ENCODE measurements at regions not wholly inside any gene's neighbourhood (a gene's known extent, or its start where the extent isn't known, plus 50 kb on each side); places are given as distances from the start of the nearest gene placed in this dataset.
"Not testable (repeated sequence)": the region's sequence is repeated elsewhere in the genome, so short reads cannot be mapped to it uniquely, and the experiment has no call there.

GRCh38 chr9:73046769-73047168, 93.9 kb upstream of the ALDH1A1 start:
- no peaks in the 10 kb centered on the region for H3K9me3 ChIP-seq (ENCODE audit: control insufficient read depth, insufficient read depth, low read depth, low read length)
- H3K4me1 ChIP-seq (ENCODE audit: control insufficient read depth, insufficient read depth, low read length), result no peaks in the 10 kb centered on the region
- no peak for ATAC-seq
- no peak for DNase-seq (ENCODE audit: low read depth, low spot score)
- no peak overlapping the region for H3K4me3 ChIP-seq (ENCODE audit: low read depth in 2 of 2, low read length in 2 of 2)
- no peak overlapping the region for H3K27ac ChIP-seq (ENCODE audit: low read length)
- no peak for TF ChIP-seq CTCF (IDR thresholded peaks at IDR 0.05)
- no peak for TF ChIP-seq REST (IDR thresholded peaks at IDR 0.05; ENCODE audit: insufficient read depth in 1 of 2, low read depth in 2 of 2, low read length in 1 of 2)
- no peak for TF ChIP-seq TCF7L2 (IDR thresholded peaks at IDR 0.05; ENCODE audit: low read depth, low read length)
- TF ChIP-seq POLR2AphosphoS5 (IDR thresholded peaks at IDR 0.05; ENCODE audit: low read depth, low read length), result no peak
- CTCF ChIA-PET, result no interaction called here
- intact Hi-C loops (cut with micrococcal nuclease; ENCODE audit: unreplicated experiment) (no loop called here), in situ Hi-C loops (cut with HindIII; ENCODE audit: low pct_unique_long_range_greater_than_20kb, low sequenced_read_pairs) (no loop called here)
- H3K36me3 ChIP-seq (ENCODE audit: control insufficient read depth, insufficient read depth, low read length), result no peaks in the 10 kb centered on the region
- no peaks in the 10 kb centered on the region for H3K27me3 ChIP-seq (ENCODE audit: control insufficient read depth, insufficient read depth, low read length)
- POLR2A ChIA-PET, result no interaction called here
- no TSS peak for BruUV-seq (replicated peaks)

GRCh38 chr9:73044776-73045175, 91.9 kb upstream of the ALDH1A1 start:
- H3K36me3 ChIP-seq (ENCODE audit: control insufficient read depth, insufficient read depth, low read length); CTCF ChIA-PET; ATAC-seq; POLR2A ChIA-PET; intact Hi-C loops (cut with micrococcal nuclease; ENCODE audit: unreplicated experiment); in situ Hi-C loops (cut with HindIII; ENCODE audit: low pct_unique_long_range_greater_than_20kb, low sequenced_read_pairs); H3K27me3 ChIP-seq (ENCODE audit: control insufficient read depth, insufficient read depth, low read length); H3K4me3 ChIP-seq (ENCODE audit: low read depth in 2 of 2, low read length in 2 of 2); H3K4me1 ChIP-seq (ENCODE audit: control insufficient read depth, insufficient read depth, low read length); BruUV-seq (replicated peaks); H3K9me3 ChIP-seq (ENCODE audit: control insufficient read depth, insufficient read depth, low read depth, low read length); H3K27ac ChIP-seq (ENCODE audit: low read length); DNase-seq (ENCODE audit: low read depth, low spot score): not testable (repeated sequence)

GRCh38 chr9:73042155-73042554, 89.3 kb upstream of the ALDH1A1 start:
- in situ Hi-C loops (cut with HindIII; ENCODE audit: low pct_unique_long_range_greater_than_20kb, low sequenced_read_pairs), result no loop called here
- DNase-seq (ENCODE audit: low read depth, low spot score), result no peak

More at GRCh38 chr9:73042155-73042554, 89.3 kb upstream of the ALDH1A1 start:
- Histone ChIP-seq H3K4me1 (ENCODE audit: control insufficient read depth, insufficient read depth, low read length) (no peaks in the 10 kb centered on the region), H3K27me3 (ENCODE audit: control insufficient read depth, insufficient read depth, low read length) (no peaks in the 10 kb centered on the region), H3K27ac (ENCODE audit: low read length) (no peak overlapping the region), H3K4me3 (ENCODE audit: low read depth in 2 of 2, low read length in 2 of 2) (no peak overlapping the region), H3K36me3 (ENCODE audit: control insufficient read depth, insufficient read depth, low read length) (no peaks in the 10 kb centered on the region), H3K9me3 (ENCODE audit: control insufficient read depth, insufficient read depth, low read depth, low read length) (no peaks in the 10 kb centered on the region)
- ChIA-PET POLR2A (no interaction called here), CTCF (no interaction called here)
- intact Hi-C loops (cut with micrococcal nuclease; ENCODE audit: unreplicated experiment), result no loop called here
- ATAC-seq, result no peak
- TF ChIP-seq CTCF (IDR thresholded peaks at IDR 0.05) (no peak), POLR2AphosphoS5 (IDR thresholded peaks at IDR 0.05; ENCODE audit: low read depth, low read length) (no peak), REST (IDR thresholded peaks at IDR 0.05; ENCODE audit: insufficient read depth in 1 of 2, low read depth in 2 of 2, low read length in 1 of 2) (no peak), TCF7L2 (IDR thresholded peaks at IDR 0.05; ENCODE audit: low read depth, low read length) (no peak), SIN3A (IDR thresholded peaks at IDR 0.05; ENCODE audit: borderline replicate concordance, insufficient read depth, low read depth, low read length) (no peak)
- no TSS peak for BruUV-seq (replicated peaks)

Measured in Panc1 (cell line).